ENCODE measurements at regions not wholly inside any gene's neighbourhood (a gene's known extent, or its start where the extent isn't known, plus 50 kb on each side); places are given as distances from the start of the nearest gene placed in this dataset.

GRCh38 chr12:107296681-107297089 is 203.3 kb upstream of the CRY1 start:
- H3K4me3 ChIP-seq (ENCODE audit: control insufficient read depth, low read depth, low read length), result no peak overlapping the region
- no peak for TF ChIP-seq CTCF (IDR thresholded peaks at IDR 0.05; ENCODE audit: control insufficient read depth, insufficient read depth, low read depth, low read length, missing control alignments)
- no peak for DNase-seq (ENCODE audit: low read depth)

GRCh38 chr12:107302649-107303341 is 209.4 kb upstream of the CRY1 start:
- TF ChIP-seq CTCF (IDR thresholded peaks at IDR 0.05; ENCODE audit: control insufficient read depth, insufficient read depth, low read depth, low read length, missing control alignments), result no peak
- no peak for DNase-seq (ENCODE audit: low read depth)
- no peak overlapping the region for H3K4me3 ChIP-seq (ENCODE audit: control insufficient read depth, low read depth, low read length)

GRCh38 chr12:107304588-107305532 is 211.5 kb upstream of the CRY1 start:
- no peak overlapping the region for H3K4me3 ChIP-seq (ENCODE audit: control insufficient read depth, low read depth, low read length)
- TF ChIP-seq CTCF (IDR thresholded peaks at IDR 0.05; ENCODE audit: control insufficient read depth, insufficient read depth, low read depth, low read length, missing control alignments), result no peak
- DNase-seq (ENCODE audit: low read depth), result no peak

- DNase-seq (ENCODE audit: low read depth), result no peak
Measured at GRCh38 chr12:107306141-107306659, 212.9 kb upstream of the CRY1 start.

DNA sequence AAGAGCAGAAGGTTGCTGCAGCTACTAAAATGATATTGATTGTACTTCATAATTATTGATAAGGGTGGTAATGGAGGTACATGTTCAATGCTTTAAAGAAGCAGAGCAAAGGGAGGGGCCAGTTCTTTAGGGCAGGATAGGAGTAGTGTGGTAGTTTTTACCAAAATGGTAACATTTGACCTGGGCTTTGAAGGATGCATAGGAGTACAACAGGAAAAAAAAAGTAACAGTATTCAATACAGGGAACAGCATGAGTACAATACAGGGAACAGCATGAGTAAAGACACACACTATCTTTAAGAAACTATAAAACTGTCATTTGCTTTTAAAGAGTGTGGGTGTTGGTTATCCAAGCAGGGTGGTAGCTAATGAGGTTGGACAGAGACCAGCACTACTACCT is 215.0 kb upstream of the CRY1 start:
- no peak for DNase-seq (ENCODE audit: low read depth)
- no peak for TF ChIP-seq CTCF (IDR thresholded peaks at IDR 0.05; ENCODE audit: control insufficient read depth, insufficient read depth, low read depth, low read length, missing control alignments)
- no peak overlapping the region for H3K4me3 ChIP-seq (ENCODE audit: control insufficient read depth, low read depth, low read length)

More at GRCh38 chr12:107306141-107306659, 212.9 kb upstream of the CRY1 start:
- no peak overlapping the region for H3K4me3 ChIP-seq (ENCODE audit: control insufficient read depth, low read depth, low read length)
- TF ChIP-seq CTCF (IDR thresholded peaks at IDR 0.05; ENCODE audit: control insufficient read depth, insufficient read depth, low read depth, low read length, missing control alignments), result no peak

DNA sequence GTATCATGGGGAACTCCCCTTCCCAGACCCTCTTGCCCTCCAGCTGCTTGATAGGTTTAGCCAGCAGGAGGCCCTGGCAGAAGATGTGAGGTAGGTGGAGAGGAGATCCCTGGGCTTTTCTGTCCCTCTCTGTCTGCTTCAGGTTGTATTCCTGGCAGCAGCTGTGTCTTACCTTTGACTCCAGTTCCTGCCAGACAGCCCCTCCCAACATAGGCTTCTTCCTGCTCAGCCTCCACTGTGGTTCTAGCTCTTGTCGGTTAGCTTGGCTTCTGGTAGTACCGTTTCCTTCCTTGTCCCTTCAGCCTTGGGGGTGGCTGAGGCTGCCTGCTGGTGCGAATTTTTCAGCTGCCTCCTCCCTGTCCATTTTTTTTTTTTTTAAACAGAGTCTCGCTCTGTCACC is 215.7 kb upstream of the CRY1 start:
- H3K4me3 ChIP-seq (ENCODE audit: control insufficient read depth, low read depth, low read length), result no peak overlapping the region
- TF ChIP-seq CTCF (IDR thresholded peaks at IDR 0.05; ENCODE audit: control insufficient read depth, insufficient read depth, low read depth, low read length, missing control alignments), result no peak
- DNase-seq (ENCODE audit: low read depth), result no peak

Data from AG09309 (cell line).